H9 (cell line): ENCODE measurements at regions not wholly inside any gene's neighbourhood (a gene's known extent, or its start where the extent isn't known, plus 50 kb on each side); places are given as distances from the start of the nearest gene placed in this dataset.

Source experiments
- DNase-seq: peaks from one replicate; pipeline ENCODE4 v3.0.0-alpha.2; 2017
- H2AFZ ChIP-seq: one replicate; pipeline ENCODE4 v1.6.1; 2013; ENCODE audit warnings: mild to moderate bottlenecking, low read length, control low read depth, moderate library complexity
- H2AK5ac ChIP-seq: 2 replicates; pipeline ENCODE4 v1.6.1; 2013; ENCODE audit warnings: low read length, control low read depth, mixed read lengths; ENCODE audit not compliant: insufficient read length
- H2BK120ac ChIP-seq: one replicate; pipeline ENCODE4 v1.6.1; 2013; ENCODE audit warnings: low read depth, mild to moderate bottlenecking, low read length, control low read depth, inconsistent platforms; ENCODE audit not compliant: poor library complexity, severe bottlenecking
- H2BK12ac ChIP-seq: 2 replicates; pipeline ENCODE4 v1.6.1; 2013; ENCODE audit warnings: low read length, control low read depth, mixed read lengths, low read depth; ENCODE audit not compliant: insufficient read length
- H2BK15ac ChIP-seq: 2 replicates; pipeline ENCODE4 v1.6.1; 2013; ENCODE audit warnings: low read depth, low read length, control low read depth
- H2BK20ac ChIP-seq: one replicate; pipeline ENCODE4 v1.6.1; 2013; ENCODE audit warnings: low read depth, mild to moderate bottlenecking, low read length, control low read depth, inconsistent platforms; ENCODE audit not compliant: poor library complexity, severe bottlenecking
- H2BK5ac ChIP-seq: 2 replicates; pipeline ENCODE4 v1.6.1; 2013; ENCODE audit warnings: low read length, control low read depth, mixed read lengths; ENCODE audit not compliant: insufficient read length
- H3K14ac ChIP-seq: 2 replicates; pipeline ENCODE4 v1.6.1; 2013; ENCODE audit warnings: low read length, control low read depth; ENCODE audit not compliant: insufficient read depth
- H3K18ac ChIP-seq: 2 replicates; pipeline ENCODE4 v1.6.1; 2013; ENCODE audit warnings: low read depth, mild to moderate bottlenecking, mixed read lengths, low read length, control low read depth; ENCODE audit not compliant: insufficient read length
- H3K23ac ChIP-seq: 2 replicates; pipeline ENCODE4 v1.6.1; 2013; ENCODE audit warnings: low read length, control low read depth, mixed read lengths, low read depth; ENCODE audit not compliant: insufficient read length
- H3K23me2 ChIP-seq: 2 replicates; pipeline ENCODE4 v1.6.1; 2013; ENCODE audit warnings: low read depth, mild to moderate bottlenecking, mixed read lengths, low read length, control low read depth; ENCODE audit not compliant: insufficient read length, poor library complexity, severe bottlenecking
- H3K27ac ChIP-seq: 2 replicates; pipeline ENCODE4 v1.5.1; 2013; ENCODE audit warnings: low read length, control low read depth, mixed read lengths, low read depth; ENCODE audit not compliant: insufficient read length
- H3K27me3 ChIP-seq: 2 replicates; pipeline ENCODE4 v1.6.1; 2013; ENCODE audit warnings: low read length, control low read depth, inconsistent platforms; ENCODE audit not compliant: insufficient read depth
- H3K4ac ChIP-seq: 2 replicates; pipeline ENCODE4 v1.6.1; 2013; ENCODE audit warnings: low read depth, mild to moderate bottlenecking, control low read depth, inconsistent platforms, low read length, moderate library complexity
- H3K4me1 ChIP-seq: 2 replicates; pipeline ENCODE4 v1.6.1; 2013; ENCODE audit warnings: low read length, control low read depth, inconsistent platforms; ENCODE audit not compliant: insufficient read depth
- H3K4me2 ChIP-seq: 2 replicates; pipeline ENCODE4 v1.6.1; 2013; ENCODE audit warnings: low read length, control low read depth, mixed read lengths; ENCODE audit not compliant: insufficient read length, insufficient read depth
- H3K56ac ChIP-seq: 2 replicates; pipeline ENCODE4 v1.6.1; 2013; ENCODE audit warnings: low read depth, mild to moderate bottlenecking, mixed read lengths, low read length, control low read depth; ENCODE audit not compliant: insufficient read length
- H3K79me1 ChIP-seq: 2 replicates; pipeline ENCODE4 v1.6.1; 2013; ENCODE audit warnings: low read depth, mild to moderate bottlenecking, moderate library complexity, low read length, control low read depth, inconsistent platforms; ENCODE audit not compliant: insufficient read depth, poor library complexity, severe bottlenecking
- H3K79me2 ChIP-seq: 2 replicates; pipeline ENCODE4 v1.6.1; 2013; ENCODE audit warnings: low read length, control low read depth, inconsistent platforms; ENCODE audit not compliant: insufficient read depth
- H3K9ac ChIP-seq: 2 replicates; pipeline ENCODE4 v1.6.1; 2013; ENCODE audit warnings: low read length, control low read depth, mixed read lengths; ENCODE audit not compliant: insufficient read length; ENCODE audit errors: extremely low read depth
- H3K9me3 ChIP-seq: one replicate; pipeline ENCODE4 v1.6.1; 2013; ENCODE audit warnings: low read depth, low read length, inconsistent platforms; ENCODE audit not compliant: control insufficient read depth
- H3T11ph ChIP-seq: one replicate; pipeline ENCODE4 v1.6.1; 2013; ENCODE audit warnings: mild to moderate bottlenecking, low read length, control low read depth, inconsistent platforms
- H4K20me1 ChIP-seq: one replicate; pipeline ENCODE4 v1.6.1; 2013; ENCODE audit not compliant: control insufficient read depth, insufficient read length, insufficient read depth
- H4K5ac ChIP-seq: 2 replicates; pipeline ENCODE4 v1.6.1; 2013; ENCODE audit warnings: low read depth, mild to moderate bottlenecking, mixed read lengths, low read length, control low read depth; ENCODE audit not compliant: insufficient read length
- H4K8ac ChIP-seq: replicated peaks from 2 replicates; pipeline ENCODE4 v1.6.1; 2013; ENCODE audit warnings: low read length, control low read depth, mixed read lengths, low read depth; ENCODE audit not compliant: insufficient read length
- H4K91ac ChIP-seq: 2 replicates; pipeline ENCODE4 v1.6.1; 2013; ENCODE audit warnings: low read depth, mild to moderate bottlenecking, moderate library complexity, mixed read lengths, low read length, control low read depth; ENCODE audit not compliant: insufficient read length
- H3K27ac Mint-ChIP-seq, 3 experiments: 2 replicates in 2 of 3; 3 replicates in 1 of 3; pipeline ENCODE4 v1.8.0; 2020 to 2021; ENCODE audit warnings: mixed read lengths in 3 of 3, mild to moderate bottlenecking in 1 of 3, moderate library complexity in 1 of 3
- H3K27me3 Mint-ChIP-seq: 2 replicates; pipeline ENCODE4 v1.8.0; 2021; ENCODE audit warnings: low read depth, mild to moderate bottlenecking, moderate library complexity, mixed read lengths
- H3K36me3 Mint-ChIP-seq, 3 experiments: 2 replicates in 2 of 3; 3 replicates in 1 of 3; pipeline ENCODE4 v1.8.0; 2020 to 2021; ENCODE audit warnings: low read depth in 3 of 3, mixed read lengths in 3 of 3; ENCODE audit not compliant: insufficient read depth in 1 of 3
- H3K4me1 Mint-ChIP-seq, 2 experiments: 2 replicates each; pipeline ENCODE4 v1.8.0; 2020; ENCODE audit warnings: mixed read lengths in 2 of 2
- H3K4me3 Mint-ChIP-seq, 2 experiments: 2 replicates in 1 of 2; 3 replicates in 1 of 2; pipeline ENCODE4 v1.8.0; 2020 to 2021; ENCODE audit warnings: mild to moderate bottlenecking in 2 of 2, mixed read lengths in 2 of 2, moderate library complexity in 1 of 2
- H3K9me3 Mint-ChIP-seq, 2 experiments: 2 replicates in 1 of 2; 3 replicates in 1 of 2; pipeline ENCODE4 v1.8.0; 2020; ENCODE audit warnings: mild to moderate bottlenecking in 2 of 2, mixed read lengths in 2 of 2, moderate library complexity in 1 of 2
- CTCF ChIP-seq: fragments of 200-600 bp; sonication (generic); conservative IDR thresholded peaks from 3 replicates; pipeline ENCODE4 v1.8.0; 2021; ENCODE audit warnings: antibody characterized with exemption, mild to moderate bottlenecking
- WGBS: extraction: QIAGEN DNeasy Blood & Tissue Kit; methylation state at CpG from one replicate; pipeline ENCODE4 v1.1.7; 2013; ENCODE audit warnings: missing lambda C conversion rate, low lambda C conversion rate, mixed read lengths; ENCODE audit not compliant: insufficient read length; ENCODE audit errors: extremely low coverage; 5-methylcytosine and 5-hydroxymethylcytosine counted together

GRCh38 chr9:20290257-20290656, 332.0 kb downstream of the MLLT3 start:
- no peak overlapping the region for H3K27ac ChIP-seq
- no peak overlapping the region for H2BK5ac ChIP-seq
- no peak overlapping the region for H2AFZ ChIP-seq
- Mint-ChIP-seq H3K27me3 (no peaks in the 10 kb centered on the region; the same call in none of the 2 replicates), H3K4me3 (no peak overlapping the region), H3K9me3 (peaks cover 0 to 7% of the 10 kb centered on the region in 2 experiments; a peak in 3 of 5 replicates), H3K27ac (peak overlapping the region in 1 of 3 experiments; percentile 29; a peak in 1 of 7 replicates), H3K36me3 (peaks cover 0 to 15% (median 10%) of the 10 kb centered on the region in 3 experiments; a peak in 5 of 7 replicates), H3K4me1 (peaks cover 4 to 11% of the 10 kb centered on the region in 2 experiments)
- H3T11ph ChIP-seq, result no peak overlapping the region
- no peak overlapping the region for H2AK5ac ChIP-seq
- H2BK15ac ChIP-seq, result no peak overlapping the region
- no peak overlapping the region for H2BK20ac ChIP-seq
- H3K4me2 ChIP-seq, result no peak overlapping the region
- no peaks in the 10 kb centered on the region for H3K9me3 ChIP-seq
- H3K23ac ChIP-seq, result no peak overlapping the region
- H4K20me1 ChIP-seq, result no peaks in the 10 kb centered on the region
- H3K14ac ChIP-seq, result no peak overlapping the region
- H3K79me2 ChIP-seq, result no peaks in the 10 kb centered on the region
- no CpG with 5 or more reads among the region's 6 CpGs for WGBS
- 0 out of 2 replicates have a peak, but pooled peaks cover 2% of the 10 kb centered on the region for H3K4me1 ChIP-seq
- H3K4ac ChIP-seq, result no peak overlapping the region
- no peak for TF ChIP-seq CTCF
- no peak overlapping the region for H3K18ac ChIP-seq
- no peak overlapping the region for H3K9ac ChIP-seq
- no peak overlapping the region for H4K8ac ChIP-seq
- no peak overlapping the region for H4K5ac ChIP-seq
- no peaks in the 10 kb centered on the region for H3K79me1 ChIP-seq
- no peak overlapping the region for H2BK12ac ChIP-seq
- H4K91ac ChIP-seq, result no peak overlapping the region
- no peak overlapping the region for H2BK120ac ChIP-seq
- no peaks in the 10 kb centered on the region for H3K23me2 ChIP-seq
- no peaks in the 10 kb centered on the region for H3K27me3 ChIP-seq
- no peak for DNase-seq
- H3K56ac ChIP-seq, result no peak overlapping the region
